Activated naive CD8-positive, alpha-beta T cell treated with anti-CD3 and anti-CD28 coated beads, Interleukin-2, amount 50 U/mL, for 24 hours (primary cell): ENCODE measurements at regions not wholly inside any gene's neighbourhood (a gene's known extent, or its start where the extent isn't known, plus 50 kb on each side); places are given as distances from the start of the nearest gene placed in this dataset.
A peak's percentile ranks its signal among the peaks of the same experiment; 100 is the strongest.

Experiments
- ATAC-seq: fragments of 150-1000 bp; cut with Tn5 transposase; one replicate; pipeline ENCODE4 v1.10.0; 2021
- DNase-seq: peaks from one replicate; pipeline ENCODE4 v3.0.0; 2021
- H3K27ac Mint-ChIP-seq: one replicate; pipeline ENCODE4 v1.8.0; 2021; ENCODE audit warnings: mild to moderate bottlenecking, mixed read lengths
- H3K27me3 Mint-ChIP-seq: one replicate; pipeline ENCODE4 v1.8.0; 2021; ENCODE audit warnings: mixed read lengths
- H3K36me3 Mint-ChIP-seq: one replicate; pipeline ENCODE4 v1.8.0; 2021; ENCODE audit warnings: low read depth, mixed read lengths
- H3K4me1 Mint-ChIP-seq: one replicate; pipeline ENCODE4 v1.8.0; 2021; ENCODE audit warnings: mixed read lengths
- H3K4me3 Mint-ChIP-seq: one replicate; pipeline ENCODE4 v1.8.0; 2021; ENCODE audit warnings: mild to moderate bottlenecking, moderate library complexity, mixed read lengths
- H3K9me3 Mint-ChIP-seq: one replicate; pipeline ENCODE4 v1.8.0; 2021; ENCODE audit warnings: mixed read lengths

DNA sequence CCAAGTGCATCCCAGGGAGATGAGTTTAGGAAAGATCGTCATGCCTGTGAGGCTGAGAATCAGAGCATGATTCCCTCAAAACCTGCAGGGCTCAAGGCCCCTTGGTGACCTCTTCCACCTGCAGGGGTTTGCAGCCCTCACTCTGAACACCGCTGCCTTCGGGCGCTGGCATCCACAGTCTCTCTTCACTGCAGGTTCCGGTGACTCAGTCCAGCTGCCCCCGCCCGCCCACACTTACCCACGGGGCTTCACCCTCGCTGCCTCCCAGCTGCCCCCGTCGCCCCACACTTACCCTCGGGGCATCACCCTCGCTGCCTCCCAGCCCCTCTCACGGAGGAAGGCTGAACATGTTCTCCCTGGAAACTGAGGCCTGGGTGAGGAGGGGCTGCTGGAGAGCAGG lies 277.1 kb downstream of the XXYLT1 start:
- H3K27ac Mint-ChIP-seq = no peak overlapping the region
- H3K4me1 Mint-ChIP-seq = no peaks in the 10 kb centered on the region
- no peak for DNase-seq
- H3K9me3 Mint-ChIP-seq = no peaks in the 10 kb centered on the region
- H3K4me3 Mint-ChIP-seq = no peak overlapping the region
- H3K27me3 Mint-ChIP-seq = peaks cover 2% of the 10 kb centered on the region
- no peak for ATAC-seq
- no peaks in the 10 kb centered on the region for H3K36me3 Mint-ChIP-seq

GRCh38 chr3:194994551-194994981 lies 276.4 kb downstream of the XXYLT1 start:
- no peaks in the 10 kb centered on the region for H3K9me3 Mint-ChIP-seq

GRCh38 chr3:194995334-194995733 lies 275.6 kb downstream of the XXYLT1 start:
- H3K4me1 Mint-ChIP-seq = no peaks in the 10 kb centered on the region
- no peak overlapping the region for H3K27ac Mint-ChIP-seq
- no peak overlapping the region for H3K4me3 Mint-ChIP-seq
- H3K9me3 Mint-ChIP-seq = no peaks in the 10 kb centered on the region
- ATAC-seq = no peak
- no peak for DNase-seq
- H3K36me3 Mint-ChIP-seq = no peaks in the 10 kb centered on the region
- H3K27me3 Mint-ChIP-seq = peaks cover 2% of the 10 kb centered on the region

More at GRCh38 chr3:194994551-194994981, 276.4 kb downstream of the XXYLT1 start:
- DNase-seq (no peak), ATAC-seq (peak; percentile 10)
- H3K4me3 Mint-ChIP-seq = no peak overlapping the region
- H3K36me3 Mint-ChIP-seq = no peaks in the 10 kb centered on the region
- no peak overlapping the region for H3K27ac Mint-ChIP-seq
- peaks cover 2% of the 10 kb centered on the region for H3K27me3 Mint-ChIP-seq
- no peaks in the 10 kb centered on the region for H3K4me1 Mint-ChIP-seq

DNA sequence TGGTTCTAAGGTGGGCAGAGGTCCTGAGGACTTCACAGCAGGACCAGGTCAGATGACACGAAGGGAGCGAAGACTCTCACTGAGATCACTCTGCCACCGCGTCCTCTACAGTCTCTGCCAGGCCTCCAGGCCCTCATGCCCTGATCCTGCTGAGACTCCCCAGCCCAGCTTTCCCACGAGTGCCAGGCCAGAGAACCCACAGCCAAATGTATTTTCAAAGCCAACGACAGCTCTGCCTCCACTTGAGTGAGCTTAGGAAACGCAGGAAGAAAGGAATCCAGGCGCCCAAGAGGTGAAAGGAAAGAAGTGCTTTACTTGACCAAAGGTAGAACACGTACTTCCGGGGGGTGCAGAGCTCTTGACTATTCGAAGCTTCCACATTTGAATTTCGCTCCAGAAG lies 275.0 kb downstream of the XXYLT1 start:
- no peaks in the 10 kb centered on the region for H3K36me3 Mint-ChIP-seq
- no peak overlapping the region for H3K4me3 Mint-ChIP-seq
- H3K27ac Mint-ChIP-seq = no peak overlapping the region
- H3K9me3 Mint-ChIP-seq = no peaks in the 10 kb centered on the region
- H3K4me1 Mint-ChIP-seq = no peaks in the 10 kb centered on the region
- DNase-seq (no peak), ATAC-seq (no peak)
- H3K27me3 Mint-ChIP-seq = no peaks in the 10 kb centered on the region

- no peaks in the 10 kb centered on the region for H3K9me3 Mint-ChIP-seq
- H3K27me3 Mint-ChIP-seq = no peaks in the 10 kb centered on the region
- DNase-seq = no peak
- ATAC-seq = no peak
- no peaks in the 10 kb centered on the region for H3K4me1 Mint-ChIP-seq
- no peak overlapping the region for H3K27ac Mint-ChIP-seq
- no peaks in the 10 kb centered on the region for H3K36me3 Mint-ChIP-seq
- no peak overlapping the region for H3K4me3 Mint-ChIP-seq
These were observed 274.2 kb downstream of the XXYLT1 start for GRCh38 chr3:194996746-194997145.

GRCh38 chr3:194998417-194998816 lies 272.5 kb downstream of the XXYLT1 start:
- Mint-ChIP-seq H3K27me3 (no peaks in the 10 kb centered on the region), H3K4me1 (peaks cover 3% of the 10 kb centered on the region), H3K9me3 (no peaks in the 10 kb centered on the region), H3K4me3 (no peak overlapping the region), H3K27ac (no peak overlapping the region), H3K36me3 (no peaks in the 10 kb centered on the region)
- ATAC-seq = no peak
- no peak for DNase-seq

DNA sequence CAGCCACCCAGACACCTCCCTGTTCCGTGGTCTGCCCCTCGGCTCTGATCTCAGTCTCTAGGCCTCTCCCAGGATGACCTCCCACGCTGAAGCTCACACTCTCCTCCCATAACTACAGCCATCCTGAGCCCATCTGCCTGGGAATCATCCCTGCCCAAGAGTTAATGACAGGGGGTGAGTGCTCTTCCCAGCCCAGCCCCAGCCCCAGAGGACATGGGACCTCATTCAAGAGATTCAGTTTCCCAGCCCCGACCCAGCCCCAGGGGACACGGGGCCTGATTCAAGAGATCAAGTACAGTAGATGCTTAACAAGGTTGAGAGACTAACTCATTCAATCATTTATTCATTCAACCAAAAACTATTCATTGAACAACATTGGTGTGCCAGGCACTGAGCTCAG lies 272.0 kb downstream of the XXYLT1 start:
- peaks cover 3% of the 10 kb centered on the region for H3K4me1 Mint-ChIP-seq
- H3K9me3 Mint-ChIP-seq = no peaks in the 10 kb centered on the region
- ATAC-seq (no peak), DNase-seq (no peak)
- no peak overlapping the region for H3K27ac Mint-ChIP-seq
- H3K36me3 Mint-ChIP-seq = no peaks in the 10 kb centered on the region
- H3K27me3 Mint-ChIP-seq = no peaks in the 10 kb centered on the region
- H3K4me3 Mint-ChIP-seq = no peak overlapping the region

GRCh38 chr3:194999491-194999890 lies 271.5 kb downstream of the XXYLT1 start:
- Mint-ChIP-seq H3K4me1 (peaks cover 3% of the 10 kb centered on the region), H3K27me3 (no peaks in the 10 kb centered on the region), H3K36me3 (no peaks in the 10 kb centered on the region), H3K9me3 (no peaks in the 10 kb centered on the region), H3K27ac (no peak overlapping the region), H3K4me3 (no peak overlapping the region)
- no peak for DNase-seq
- no peak for ATAC-seq

DNA sequence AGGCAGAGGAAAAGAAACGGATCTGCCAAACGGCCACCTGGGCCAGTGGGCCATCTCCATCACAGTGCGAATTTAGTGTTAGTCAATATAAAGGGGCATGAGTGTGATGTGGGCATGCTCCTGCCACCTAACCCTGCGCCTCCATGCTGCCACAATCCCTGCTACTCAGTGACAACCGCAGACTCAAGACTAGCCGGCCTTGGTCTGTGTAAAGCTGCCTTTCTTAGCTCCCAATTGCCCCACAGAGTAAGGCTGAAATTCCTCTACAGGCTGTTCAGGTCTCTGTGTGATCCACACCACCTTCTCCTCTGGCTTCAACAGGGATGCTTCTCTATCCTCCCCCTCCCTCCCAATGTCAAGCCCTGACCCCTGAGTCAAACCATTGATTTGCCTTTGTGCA lies 269.7 kb downstream of the XXYLT1 start:
- Mint-ChIP-seq H3K4me3 (no peak overlapping the region), H3K27ac (no peak overlapping the region), H3K9me3 (no peaks in the 10 kb centered on the region), H3K4me1 (peaks cover 3% of the 10 kb centered on the region), H3K36me3 (no peaks in the 10 kb centered on the region), H3K27me3 (no peaks in the 10 kb centered on the region)
- ATAC-seq (no peak), DNase-seq (no peak)

- Mint-ChIP-seq H3K9me3 (no peaks in the 10 kb centered on the region), H3K4me3 (no peak overlapping the region), H3K4me1 (peaks cover 3% of the 10 kb centered on the region), H3K27ac (no peak overlapping the region), H3K27me3 (peaks cover 5% of the 10 kb centered on the region), H3K36me3 (no peaks in the 10 kb centered on the region)
- DNase-seq (peak; percentile 15), ATAC-seq (peak; percentile 46)
These were observed 268.7 kb downstream of the XXYLT1 start for GRCh38 chr3:195001961-195002861.

- H3K27me3 Mint-ChIP-seq = peaks cover 5% of the 10 kb centered on the region
- H3K4me3 Mint-ChIP-seq = no peak overlapping the region
- H3K36me3 Mint-ChIP-seq = no peaks in the 10 kb centered on the region
- ATAC-seq (no peak), DNase-seq (no peak)
- peaks cover 3% of the 10 kb centered on the region for H3K4me1 Mint-ChIP-seq
- H3K9me3 Mint-ChIP-seq = no peaks in the 10 kb centered on the region
- no peak overlapping the region for H3K27ac Mint-ChIP-seq
These were observed 267.7 kb downstream of the XXYLT1 start for GRCh38 chr3:195003006-195003892.

- no peak overlapping the region for H3K27ac Mint-ChIP-seq
- peaks cover 5% of the 10 kb centered on the region for H3K27me3 Mint-ChIP-seq
- DNase-seq = no peak
- no peak overlapping the region for H3K4me3 Mint-ChIP-seq
- H3K36me3 Mint-ChIP-seq = no peaks in the 10 kb centered on the region
- H3K9me3 Mint-ChIP-seq = no peaks in the 10 kb centered on the region
- no peak for ATAC-seq
- peaks cover 3% of the 10 kb centered on the region for H3K4me1 Mint-ChIP-seq
These were observed 267.1 kb downstream of the XXYLT1 start for GRCh38 chr3:195003893-195004289.

- DNase-seq = no peak
- peaks cover 3% of the 10 kb centered on the region for H3K4me1 Mint-ChIP-seq
- no peak overlapping the region for H3K4me3 Mint-ChIP-seq
- H3K27ac Mint-ChIP-seq = no peak overlapping the region
- H3K27me3 Mint-ChIP-seq = peaks cover 5% of the 10 kb centered on the region
- no peaks in the 10 kb centered on the region for H3K9me3 Mint-ChIP-seq
- ATAC-seq = no peak
- no peaks in the 10 kb centered on the region for H3K36me3 Mint-ChIP-seq
These were observed 266.3 kb downstream of the XXYLT1 start for GRCh38 chr3:195004512-195005250.

- DNase-seq (no peak), ATAC-seq (no peak)
- no peaks in the 10 kb centered on the region for H3K9me3 Mint-ChIP-seq
- no peak overlapping the region for H3K27ac Mint-ChIP-seq
- no peaks in the 10 kb centered on the region for H3K36me3 Mint-ChIP-seq
- H3K27me3 Mint-ChIP-seq = peaks cover 5% of the 10 kb centered on the region
- H3K4me1 Mint-ChIP-seq = peaks cover 3% of the 10 kb centered on the region
- H3K4me3 Mint-ChIP-seq = no peak overlapping the region
These were observed 265.7 kb downstream of the XXYLT1 start for GRCh38 chr3:195005251-195005620.
